ENCODE measurements at regions not wholly inside any gene's neighbourhood (a gene's known extent, or its start where the extent isn't known, plus 50 kb on each side); places are given as distances from the start of the nearest gene placed in this dataset.
"Not testable (repeated sequence)": the region's sequence is repeated elsewhere in the genome, so short reads cannot be mapped to it uniquely, and the experiment has no call there.

- no peak for DNase-seq
These were observed 2102.1 kb upstream of the RAG2 start for GRCh38 chr11:38700111-38700510.

GRCh38 chr11:38693306-38693705 lies 2095.3 kb upstream of the RAG2 start:
- no peak for DNase-seq

GRCh38 chr11:38690211-38690610 lies 2092.2 kb upstream of the RAG2 start:
- DNase-seq, result not testable (repeated sequence)

GRCh38 chr11:38687008-38687407 lies 2089.0 kb upstream of the RAG2 start:
- no peak for DNase-seq

- no peak for DNase-seq
These were observed 2085.4 kb upstream of the RAG2 start for GRCh38 chr11:38683484-38683883.

GRCh38 chr11:38680746-38681145 lies 2082.7 kb upstream of the RAG2 start:
- no peak for DNase-seq

GRCh38 chr11:38680166-38680565 lies 2082.1 kb upstream of the RAG2 start:
- DNase-seq, result no peak

- no peak for DNase-seq
These were observed 2074.4 kb upstream of the RAG2 start for GRCh38 chr11:38672445-38672844.

GRCh38 chr11:38667359-38667758 lies 2069.3 kb upstream of the RAG2 start:
- no peak for DNase-seq

GRCh38 chr11:38648604-38649003 lies 2050.6 kb upstream of the RAG2 start:
- no peak for DNase-seq

GRCh38 chr11:38646382-38646781 lies 2048.3 kb upstream of the RAG2 start:
- DNase-seq, result no peak

- no peak for DNase-seq
These were observed 2042.8 kb upstream of the RAG2 start for GRCh38 chr11:38640854-38641253.

GRCh38 chr11:38612701-38613100 lies 2014.7 kb upstream of the RAG2 start:
- no peak for DNase-seq

GRCh38 chr11:38601371-38601770 lies 2003.3 kb upstream of the RAG2 start:
- DNase-seq, result not testable (repeated sequence)

GRCh38 chr11:38598418-38598817 lies 2000.4 kb upstream of the RAG2 start:
- DNase-seq, result no peak

GRCh38 chr11:38595359-38596016 lies 1997.5 kb upstream of the RAG2 start:
- not testable (repeated sequence) for DNase-seq

GRCh38 chr11:38594895-38595294 lies 1996.9 kb upstream of the RAG2 start:
- DNase-seq, result no peak

GRCh38 chr11:38593649-38594048 lies 1995.6 kb upstream of the RAG2 start:
- no peak for DNase-seq

- DNase-seq, result no peak
These were observed 1984.7 kb upstream of the RAG2 start for GRCh38 chr11:38582756-38583155.

- DNase-seq, result no peak
These were observed 1984.1 kb upstream of the RAG2 start for GRCh38 chr11:38582151-38582550.

GRCh38 chr11:38577769-38578168 lies 1979.7 kb upstream of the RAG2 start:
- no peak for DNase-seq

GRCh38 chr11:38562562-38562961 lies 1964.5 kb upstream of the RAG2 start:
- DNase-seq, result no peak

GRCh38 chr11:38553148-38553547 lies 1955.1 kb upstream of the RAG2 start:
- DNase-seq, result no peak

GRCh38 chr11:38547462-38547861 lies 1949.4 kb upstream of the RAG2 start:
- DNase-seq, result no peak

- no peak for DNase-seq
These were observed 1946.0 kb upstream of the RAG2 start for GRCh38 chr11:38543986-38544385.
